HEK293 (cell line): ENCODE measurements at regions not wholly inside any gene's neighbourhood (a gene's known extent, or its start where the extent isn't known, plus 50 kb on each side); places are given as distances from the start of the nearest gene placed in this dataset.

Experiments used
- CTCF ChIA-PET: fragments of 350-600 bp; formaldehyde crosslinking; extraction: SDS; loops from one replicate; lab custom pipeline; 2021; ENCODE audit warnings: antibody characterized with exemption; lab: Yijun Ruan, JAX
- POLR2A ChIA-PET: fragments of 300-600 bp; formaldehyde crosslinking; extraction: SDS; loops from one replicate; lab custom pipeline; 2020; ENCODE audit warnings: antibody characterized with exemption, inconsistent platforms; lab: Yijun Ruan, JAX
- H3K27ac ChIP-seq: fragments of 200-500 bp; sonication (Bioruptor generic); 2 replicates; pipeline ENCODE4 v1.5.1; 2014; ENCODE audit warnings: low read depth, low read length, control low read depth, inconsistent platforms; ENCODE audit errors: extremely low read depth
- H3K36me3 ChIP-seq, 2 experiments: fragments of 200-500 bp in 1 of 2; sonication (Bioruptor generic) in 1 of 2; 1 replicate in 1 of 2; 2 replicates in 1 of 2; pipeline ENCODE4 v1.5.1; 2014 to 2017; ENCODE audit warnings: inconsistent platforms in 2 of 2, low read length in 2 of 2; ENCODE audit not compliant: control insufficient read depth in 2 of 2, insufficient read depth in 1 of 2
- H3K4me1 ChIP-seq: fragments of 200-500 bp; sonication (Bioruptor generic); 2 replicates; pipeline ENCODE4 v1.5.1; 2014; ENCODE audit warnings: mild to moderate bottlenecking, low read length, inconsistent platforms; ENCODE audit not compliant: control insufficient read depth, insufficient read depth
- H3K4me3 ChIP-seq: 2 replicates; pipeline ENCODE4 v1.5.1; 2011; ENCODE audit warnings: low read depth, mild to moderate bottlenecking, control low read depth, low read length, moderate library complexity
- H3K9me3 ChIP-seq: fragments of 200-500 bp; sonication (Bioruptor generic); 2 replicates; pipeline ENCODE4 v1.5.1; 2014; ENCODE audit warnings: low read depth, low read length, inconsistent platforms; ENCODE audit not compliant: control insufficient read depth, insufficient read depth
- BCL11A ChIP-seq: fragments of 450-650 bp; formaldehyde crosslinking; IDR thresholded peaks from 2 replicates; pipeline ENCODE4 v1.5.1; 2016; ENCODE audit warnings: low read depth, missing biosample characterization, missing genetic modification characterization
- FEZF1 ChIP-seq: fragments of 450-650 bp; formaldehyde crosslinking; IDR thresholded peaks from 2 replicates; pipeline ENCODE4 v1.5.1; 2016; ENCODE audit warnings: missing biosample characterization, missing genetic modification characterization
- GLI2 ChIP-seq: fragments of 450-650 bp; formaldehyde crosslinking; IDR thresholded peaks from 2 replicates; pipeline ENCODE4; 2017; ENCODE audit warnings: missing biosample characterization, missing genetic modification characterization, low read depth, borderline replicate concordance
- HIC1 ChIP-seq: fragments of 450-650 bp; formaldehyde crosslinking; IDR thresholded peaks from 2 replicates; pipeline ENCODE4 v1.5.1; 2016; ENCODE audit warnings: missing biosample characterization, missing genetic modification characterization
- KLF10 ChIP-seq: fragments of 450-650 bp; IDR thresholded peaks from 2 replicates; pipeline ENCODE4 v1.5.1; 2018; ENCODE audit warnings: missing biosample characterization, mild to moderate bottlenecking, missing genetic modification characterization
- MYNN ChIP-seq: fragments of 450-650 bp; formaldehyde crosslinking; IDR thresholded peaks from 2 replicates; pipeline ENCODE4 v1.5.1; 2016; ENCODE audit warnings: missing biosample characterization, missing genetic modification characterization, borderline replicate concordance
- PRDM1 ChIP-seq: fragments of 450-650 bp; formaldehyde crosslinking; IDR thresholded peaks from 2 replicates; pipeline ENCODE4; 2016; ENCODE audit warnings: missing biosample characterization, missing genetic modification characterization
- REPIN1 ChIP-seq: fragments of 450-650 bp; formaldehyde crosslinking; IDR thresholded peaks from 2 replicates; pipeline ENCODE4 v1.5.1; 2017; ENCODE audit warnings: missing biosample characterization, missing genetic modification characterization, low read depth
- SCRT1 ChIP-seq: fragments of 450-650 bp; formaldehyde crosslinking; IDR thresholded peaks from 2 replicates; pipeline ENCODE4 v1.5.1; 2016; ENCODE audit warnings: missing biosample characterization, missing genetic modification characterization, borderline replicate concordance
- SP3 ChIP-seq: fragments of 450-650 bp; formaldehyde crosslinking; IDR thresholded peaks from 2 replicates; pipeline ENCODE4 v1.5.1; 2016; ENCODE audit warnings: missing biosample characterization, missing genetic modification characterization
- ZBTB20 ChIP-seq: fragments of 450-650 bp; formaldehyde crosslinking; IDR thresholded peaks from 2 replicates; pipeline ENCODE4 v1.5.1; 2016; ENCODE audit warnings: missing biosample characterization, missing genetic modification characterization
- ZBTB7A ChIP-seq: fragments of 450-650 bp; formaldehyde crosslinking; IDR thresholded peaks from 2 replicates; pipeline ENCODE4 v1.5.1; 2016; ENCODE audit warnings: low read depth, missing biosample characterization, missing genetic modification characterization
- ZFP41 ChIP-seq: fragments of 450-650 bp; formaldehyde crosslinking; IDR thresholded peaks from 2 replicates; pipeline ENCODE4 v1.5.1; 2016; ENCODE audit warnings: missing biosample characterization, missing genetic modification characterization, borderline replicate concordance
- ZNF10 ChIP-seq: fragments of 450-650 bp; formaldehyde crosslinking; IDR thresholded peaks from 2 replicates; pipeline ENCODE4 v1.5.1; 2017; ENCODE audit warnings: missing biosample characterization, missing genetic modification characterization
- ZNF16 ChIP-seq: fragments of 450-650 bp; formaldehyde crosslinking; IDR thresholded peaks from 2 replicates; pipeline ENCODE4 v1.5.1; 2016; ENCODE audit warnings: low read depth, missing biosample characterization, missing genetic modification characterization
- ZNF169 ChIP-seq: fragments of 450-650 bp; formaldehyde crosslinking; IDR thresholded peaks from 2 replicates; pipeline ENCODE4 v1.5.1; 2016; ENCODE audit warnings: missing biosample characterization, missing genetic modification characterization
- ZNF184 ChIP-seq: fragments of 450-650 bp; IDR thresholded peaks from 2 replicates; pipeline ENCODE4 v1.5.1; 2018; ENCODE audit warnings: missing biosample characterization, mild to moderate bottlenecking, missing genetic modification characterization
- ZNF214 ChIP-seq: fragments of 450-650 bp; formaldehyde crosslinking; IDR thresholded peaks from 2 replicates; pipeline ENCODE4 v1.5.1; 2017; ENCODE audit warnings: missing biosample characterization, mild to moderate bottlenecking, missing genetic modification characterization, borderline replicate concordance
- ZNF23 ChIP-seq: fragments of 450-650 bp; formaldehyde crosslinking; IDR thresholded peaks from 2 replicates; pipeline ENCODE4 v1.5.1; 2016; ENCODE audit warnings: missing biosample characterization, missing genetic modification characterization, borderline replicate concordance
- ZNF48 ChIP-seq: fragments of 450-650 bp; formaldehyde crosslinking; IDR thresholded peaks from 2 replicates; pipeline ENCODE4 v1.5.1; 2016; ENCODE audit warnings: missing biosample characterization, missing genetic modification characterization
- ZNF518A ChIP-seq: fragments of 450-650 bp; formaldehyde crosslinking; conservative IDR thresholded peaks from 2 replicates; pipeline ENCODE4 v1.5.1; 2016; ENCODE audit warnings: low read depth, missing biosample characterization, missing genetic modification characterization
- ZNF548 ChIP-seq: fragments of 450-650 bp; formaldehyde crosslinking; IDR thresholded peaks from 2 replicates; pipeline ENCODE4 v1.5.1; 2016; ENCODE audit warnings: missing biosample characterization, missing genetic modification characterization
- ZNF664 ChIP-seq: fragments of 450-650 bp; formaldehyde crosslinking; IDR thresholded peaks from 2 replicates; pipeline ENCODE4 v1.5.1; 2016; ENCODE audit warnings: missing biosample characterization, missing genetic modification characterization
- ZNF707 ChIP-seq: fragments of 450-650 bp; formaldehyde crosslinking; IDR thresholded peaks from 2 replicates; pipeline ENCODE4 v1.5.1; 2016; ENCODE audit warnings: missing biosample characterization, missing genetic modification characterization
- ZNF792 ChIP-seq: fragments of 450-650 bp; formaldehyde crosslinking; IDR thresholded peaks from 2 replicates; pipeline ENCODE4 v1.5.1; 2016; ENCODE audit warnings: missing biosample characterization, missing genetic modification characterization
- ZXDB ChIP-seq: fragments of 450-650 bp; formaldehyde crosslinking; IDR thresholded peaks from 2 replicates; pipeline ENCODE4 v1.5.1; 2016; ENCODE audit warnings: missing biosample characterization, missing genetic modification characterization
- TF ChIP-seq, protein P1 (sequence below): fragments of 450-650 bp; formaldehyde crosslinking; IDR thresholded peaks from 2 replicates; pipeline ENCODE4 v1.5.1; 2017; ENCODE audit warnings: missing biosample characterization, mild to moderate bottlenecking, missing genetic modification characterization, moderate library complexity

GRCh38 chr16:47826070-47826469 is 329.7 kb downstream of the ABCC12 start:
- Histone ChIP-seq H3K4me1 (no peaks in the 10 kb centered on the region), H3K36me3 (no peaks in the 10 kb centered on the region), H3K27ac (no peak overlapping the region), H3K9me3 (no peaks in the 10 kb centered on the region), H3K4me3 (no peak overlapping the region)
- TF ChIP-seq ZNF23 (tag by site-specific recombination) = no peak
- ChIA-PET POLR2A (no interaction called here), CTCF (interaction anchor here (0.6 kb wide), 1 partner anchor 333 kb away, joined by 4 read pairs; no protein-coding TSS in a partner anchor)

DNA sequence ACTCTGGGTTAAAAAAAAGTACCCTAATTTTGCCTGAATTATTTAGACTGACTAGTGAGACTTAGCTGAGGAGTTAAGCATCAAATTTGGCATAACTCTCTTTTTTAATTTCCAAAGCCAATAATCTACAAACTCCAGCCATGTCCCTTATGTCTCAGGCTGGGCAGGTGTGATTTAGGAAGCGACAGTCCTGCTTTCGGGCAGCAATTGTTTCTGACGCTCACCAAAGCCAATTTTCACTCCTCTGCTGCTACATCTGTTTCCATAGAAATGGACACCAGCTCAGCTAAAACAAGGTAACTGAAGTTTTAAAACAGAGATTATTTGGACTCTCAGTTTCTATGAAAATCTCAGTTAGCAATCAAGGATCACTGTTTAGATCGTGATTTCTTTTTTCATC is 338.7 kb downstream of the ABCC12 start:
- no peak overlapping the region for H3K27ac ChIP-seq
- H3K36me3 ChIP-seq = no peaks in the 10 kb centered on the region
- CTCF ChIA-PET = no interaction called here
- no peak overlapping the region for H3K4me3 ChIP-seq
- no peaks in the 10 kb centered on the region for H3K4me1 ChIP-seq
- TF ChIP-seq ZNF707 (tag by site-specific recombination) (no peak), ZNF664 (no peak), ZNF214 (no peak), ZNF548 (tag by site-specific recombination) (no peak), ZFP41 (tag by site-specific recombination) (no peak), PRDM1 (tag by site-specific recombination) (no peak), KLF10 (tag by site-specific recombination) (no peak), ZNF48 (no peak), ZNF10 (tag by site-specific recombination) (no peak), ZNF792 (no peak), ZNF184 (tag by site-specific recombination) (no peak), HIC1 (tag by site-specific recombination) (no peak), FEZF1 (no peak), GLI2 (tag by site-specific recombination) (no peak), ZNF169 (tag by site-specific recombination) (no peak), SP3 (tag by site-specific recombination) (no peak)
- TF ChIP-seq, protein P1, sequence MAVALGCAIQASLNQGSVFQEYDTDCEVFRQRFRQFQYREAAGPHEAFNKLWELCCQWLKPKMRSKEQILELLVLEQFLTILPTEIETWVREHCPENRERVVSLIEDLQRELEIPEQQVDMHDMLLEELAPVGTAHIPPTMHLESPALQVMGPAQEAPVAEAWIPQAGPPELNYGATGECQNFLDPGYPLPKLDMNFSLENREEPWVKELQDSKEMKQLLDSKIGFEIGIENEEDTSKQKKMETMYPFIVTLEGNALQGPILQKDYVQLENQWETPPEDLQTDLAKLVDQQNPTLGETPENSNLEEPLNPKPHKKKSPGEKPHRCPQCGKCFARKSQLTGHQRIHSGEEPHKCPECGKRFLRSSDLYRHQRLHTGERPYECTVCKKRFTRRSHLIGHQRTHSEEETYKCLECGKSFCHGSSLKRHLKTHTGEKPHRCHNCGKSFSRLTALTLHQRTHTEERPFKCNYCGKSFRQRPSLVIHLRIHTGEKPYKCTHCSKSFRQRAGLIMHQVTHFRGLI (tag by site-specific recombination) = no peak
- POLR2A ChIA-PET = no interaction called here
- no peaks in the 10 kb centered on the region for H3K9me3 ChIP-seq

GRCh38 chr16:47816511-47816910 is 339.3 kb downstream of the ABCC12 start:
- ChIA-PET POLR2A (interaction anchor here (0.6 kb wide), 1 partner anchor 109 kb away, joined by 3 read pairs; no protein-coding TSS in a partner anchor), CTCF (no interaction called here)
- Histone ChIP-seq H3K36me3 (no peaks in the 10 kb centered on the region), H3K4me3 (no peak overlapping the region), H3K27ac (no peak overlapping the region), H3K4me1 (no peaks in the 10 kb centered on the region), H3K9me3 (no peaks in the 10 kb centered on the region)
- no peak for TF ChIP-seq BCL11A (tag by site-specific recombination)
- TF ChIP-seq ZBTB7A (tag by site-specific recombination) = no peak
- TF ChIP-seq ZXDB (tag by site-specific recombination) = no peak
- no peak for TF ChIP-seq SCRT1 (tag by site-specific recombination)
- no peak for TF ChIP-seq MYNN (tag by site-specific recombination)
- no peak for TF ChIP-seq REPIN1 (tag by site-specific recombination)
- TF ChIP-seq ZNF169 (tag by site-specific recombination) = no peak
- no peak for TF ChIP-seq ZBTB20 (tag by site-specific recombination)
- no peak for TF ChIP-seq ZNF16 (tag by site-specific recombination)
- no peak for TF ChIP-seq ZNF518A
